SK-N-SH (cell line): ENCODE measurements at regions not wholly inside any gene's neighbourhood (a gene's known extent, or its start where the extent isn't known, plus 50 kb on each side); places are given as distances from the start of the nearest gene placed in this dataset.

Source experiments
- CTCF ChIP-seq: fragments of 200-600 bp; sonication (generic); IDR thresholded peaks from 2 replicates; pipeline ENCODE4 v1.6.1; 2017; ENCODE audit warnings: antibody characterized with exemption, mild to moderate bottlenecking, moderate library complexity
- EP300 ChIP-seq, 2 experiments: IDR thresholded peaks; 2 replicates each; pipeline versions ENCODE4 v1.4.0 to v1.6.1; 2012; ENCODE audit warnings: borderline replicate concordance in 1 of 2, low read depth in 1 of 2, low read length in 1 of 2
- JUND ChIP-seq: IDR thresholded peaks from 2 replicates; pipeline ENCODE4 v1.4.0; 2012
- REST ChIP-seq: IDR thresholded peaks from 2 replicates; pipeline ENCODE4 v1.6.1; 2012; ENCODE audit warnings: mild to moderate bottlenecking, low read depth, low read length, moderate library complexity
- RFX5 ChIP-seq: IDR thresholded peaks from 2 replicates; pipeline ENCODE4 v1.6.1; 2012; ENCODE audit warnings: mild to moderate bottlenecking, improper control_type of control experiment, low read length
- SIN3A ChIP-seq: IDR thresholded peaks from 2 replicates; pipeline ENCODE4 v1.6.1; 2012; ENCODE audit warnings: low read depth, mild to moderate bottlenecking, low read length, moderate library complexity, borderline replicate concordance
- TAF1 ChIP-seq: IDR thresholded peaks from 2 replicates; pipeline ENCODE4 v1.6.1; 2012; ENCODE audit warnings: low read depth, mild to moderate bottlenecking, low read length, moderate library complexity, borderline replicate concordance
- TCF12 ChIP-seq: IDR thresholded peaks from 2 replicates; pipeline ENCODE4 v1.4.0; 2012
- YY1 ChIP-seq: IDR thresholded peaks from 2 replicates; pipeline ENCODE4 v1.4.0; 2012; ENCODE audit warnings: low read depth, mild to moderate bottlenecking

- TF ChIP-seq CTCF (no peak), TAF1 (no peak), YY1 (no peak), EP300 (IDR thresholded peaks at IDR 0.05; ENCODE audit: borderline replicate concordance in 1 of 2, low read depth in 1 of 2, low read length in 1 of 2) (no peak), RFX5 (no peak), SIN3A (no peak), REST (no peak), TCF12 (no peak), JUND (no peak)
These were observed 51.4 kb downstream of the SLC41A2 start for GRCh38 chr12:104906695-104907094.
